Right lobe of liver (tissue), 4 donors: ENCODE measurements at regions not wholly inside any gene's neighbourhood (a gene's known extent, or its start where the extent isn't known, plus 50 kb on each side); places are given as distances from the start of the nearest gene placed in this dataset.

Experiments
- CTCF ChIP-seq, 4 donors: fragments of 200-600 bp in 3 of 4; fragments of 450-650 bp in 1 of 4; IDR thresholded peaks; one replicate each; pipeline versions ENCODE4 v1.5.1 to v1.8.0; 2016 to 2022; ENCODE audit warnings: antibody characterized with exemption in 4 of 4, mild to moderate bottlenecking in 2 of 4
- POLR2A ChIP-seq: fragments of 450-650 bp; IDR thresholded peaks from one replicate; pipeline ENCODE4 v1.6.1; 2017; ENCODE audit warnings: antibody characterized with exemption, mild to moderate bottlenecking
- donor health status: DM: no; HTN: no; CAD: no.
- donor health status: DM: no; HTN: no; CAD: no.
- donor health status: DM: no; HTN: yes; CAD: no.

DNA sequence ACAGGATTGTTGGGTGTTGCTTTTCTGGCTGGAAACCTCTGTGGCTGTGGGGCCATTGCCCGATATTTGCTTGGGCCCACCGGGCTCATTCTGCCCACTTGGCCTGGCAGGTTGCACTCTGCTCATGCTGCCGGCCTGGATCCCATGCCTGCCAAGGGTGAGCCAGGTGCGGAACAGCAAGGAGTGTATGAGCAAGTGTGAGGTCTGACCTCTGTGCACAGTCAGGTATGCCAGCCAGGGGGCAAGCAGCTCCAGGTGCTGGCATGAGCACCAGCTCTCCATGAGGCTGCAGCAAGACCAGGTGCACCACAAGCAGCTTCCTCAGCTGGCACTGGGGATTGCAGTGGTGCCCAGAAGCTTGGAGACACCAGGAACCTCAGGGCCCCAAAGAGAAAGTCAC, 65.4 kb upstream of the KIF5B start:
- no peak for TF ChIP-seq CTCF (IDR thresholded peaks at IDR 0.05)
- TF ChIP-seq POLR2A: no peak
